Fibroblast of villous mesenchyme (primary cell): ENCODE measurements at regions not wholly inside any gene's neighbourhood (a gene's known extent, or its start where the extent isn't known, plus 50 kb on each side); places are given as distances from the start of the nearest gene placed in this dataset.

Experiments used
- DNase-seq: peaks from one replicate; pipeline ENCODE4 v3.0.0-alpha.2; 2010; ENCODE audit warnings: low read depth
- H3K4me3 ChIP-seq: 2 replicates; pipeline ENCODE4 v1.5.1; 2011; ENCODE audit warnings: low read depth, mild to moderate bottlenecking, low read length
- TF ChIP-seq, protein P1 (sequence below): IDR thresholded peaks from 2 replicates; pipeline ENCODE4 v1.5.1; 2012; ENCODE audit warnings: low read depth, mild to moderate bottlenecking, low read length; ENCODE audit not compliant: insufficient read depth

DNA sequence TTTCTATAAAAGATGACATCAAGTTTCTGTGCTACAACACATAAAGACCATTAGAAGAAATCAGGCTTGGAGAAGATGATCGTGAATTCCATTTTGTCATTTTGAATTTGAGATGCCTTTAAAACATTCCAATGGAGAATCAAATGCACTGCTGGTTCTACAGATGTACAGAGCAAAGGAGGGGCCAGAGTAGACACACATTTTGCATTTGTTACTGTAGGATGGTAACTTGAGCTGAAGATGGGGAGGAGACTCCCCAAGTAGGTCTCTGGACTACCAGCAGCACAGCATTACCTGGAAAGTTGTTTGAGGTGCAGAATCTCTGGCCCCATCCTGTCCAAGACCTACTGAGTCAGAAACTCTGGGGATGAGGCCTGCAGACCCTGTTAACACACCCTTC, 121.6 kb upstream of the RALGAPA2 start:
- no peak for DNase-seq
- TF ChIP-seq, protein P1, sequence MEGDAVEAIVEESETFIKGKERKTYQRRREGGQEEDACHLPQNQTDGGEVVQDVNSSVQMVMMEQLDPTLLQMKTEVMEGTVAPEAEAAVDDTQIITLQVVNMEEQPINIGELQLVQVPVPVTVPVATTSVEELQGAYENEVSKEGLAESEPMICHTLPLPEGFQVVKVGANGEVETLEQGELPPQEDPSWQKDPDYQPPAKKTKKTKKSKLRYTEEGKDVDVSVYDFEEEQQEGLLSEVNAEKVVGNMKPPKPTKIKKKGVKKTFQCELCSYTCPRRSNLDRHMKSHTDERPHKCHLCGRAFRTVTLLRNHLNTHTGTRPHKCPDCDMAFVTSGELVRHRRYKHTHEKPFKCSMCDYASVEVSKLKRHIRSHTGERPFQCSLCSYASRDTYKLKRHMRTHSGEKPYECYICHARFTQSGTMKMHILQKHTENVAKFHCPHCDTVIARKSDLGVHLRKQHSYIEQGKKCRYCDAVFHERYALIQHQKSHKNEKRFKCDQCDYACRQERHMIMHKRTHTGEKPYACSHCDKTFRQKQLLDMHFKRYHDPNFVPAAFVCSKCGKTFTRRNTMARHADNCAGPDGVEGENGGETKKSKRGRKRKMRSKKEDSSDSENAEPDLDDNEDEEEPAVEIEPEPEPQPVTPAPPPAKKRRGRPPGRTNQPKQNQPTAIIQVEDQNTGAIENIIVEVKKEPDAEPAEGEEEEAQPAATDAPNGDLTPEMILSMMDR = no peak
- no peak overlapping the region for H3K4me3 ChIP-seq

DNA sequence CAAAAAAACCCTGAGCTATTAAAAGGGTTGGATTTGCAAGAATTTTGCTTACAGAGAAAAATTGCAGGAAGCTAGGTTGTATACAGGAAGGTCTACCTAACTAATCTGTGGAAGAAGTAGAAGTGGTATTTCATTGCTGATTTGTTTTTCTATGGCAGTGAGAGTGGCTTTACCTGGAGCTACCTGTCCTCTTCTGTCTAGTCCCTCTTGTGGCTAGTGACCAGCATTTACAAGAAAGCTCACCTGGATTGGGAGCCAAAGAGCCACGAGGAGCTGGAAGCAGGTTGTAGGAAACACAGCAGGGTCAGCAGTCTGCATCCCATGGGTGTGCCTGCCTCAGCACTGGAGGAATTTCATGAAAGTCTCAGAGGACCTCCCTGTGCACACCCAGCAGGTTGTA, 120.3 kb upstream of the RALGAPA2 start:
- no peak overlapping the region for H3K4me3 ChIP-seq
- DNase-seq = no peak
- TF ChIP-seq, protein P1 = no peak

DNA sequence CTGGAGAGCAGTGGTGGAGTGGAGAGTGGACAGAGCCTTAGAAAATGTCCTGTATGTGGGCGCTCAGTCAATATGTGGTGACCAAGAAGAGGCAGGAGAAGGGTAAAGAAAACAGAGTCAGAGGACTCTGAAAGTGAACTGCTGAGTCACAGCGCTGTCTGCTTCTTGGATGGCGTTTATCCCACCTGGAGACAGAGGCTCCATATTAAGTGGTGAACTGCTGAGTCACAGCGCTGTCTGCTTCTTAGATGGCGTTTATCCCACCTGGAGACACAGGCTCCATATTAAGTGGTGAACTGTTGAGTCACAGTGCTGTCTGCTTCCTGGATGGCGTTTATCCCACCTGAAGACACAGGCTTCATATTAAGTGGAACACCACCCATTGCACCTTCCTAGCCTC, 119.3 kb upstream of the RALGAPA2 start:
- no peak overlapping the region for H3K4me3 ChIP-seq
- DNase-seq = no peak
- TF ChIP-seq, protein P1 = no peak

DNA sequence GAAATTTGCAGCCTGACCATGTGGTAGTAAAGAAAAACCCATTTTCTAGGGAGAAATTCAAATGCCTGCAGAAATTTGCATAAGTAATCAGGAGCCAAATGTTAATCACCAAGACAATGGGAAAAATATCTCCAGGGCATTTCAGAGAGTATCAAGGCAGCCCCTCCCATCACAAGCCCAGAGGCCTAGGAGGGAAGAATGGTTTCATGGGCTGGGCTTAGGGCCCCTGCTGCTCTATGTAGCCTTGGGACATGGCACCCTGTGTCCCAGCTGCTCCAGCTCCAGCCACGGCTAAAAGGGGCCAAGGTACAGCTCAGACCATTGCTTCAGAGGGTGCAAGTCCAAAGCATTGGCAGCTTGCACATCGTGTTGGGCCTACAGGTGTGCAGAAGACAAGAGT, 117.2 kb upstream of the RALGAPA2 start:
- TF ChIP-seq, protein P1 = no peak
- DNase-seq = no peak
- H3K4me3 ChIP-seq = no peak overlapping the region

DNA sequence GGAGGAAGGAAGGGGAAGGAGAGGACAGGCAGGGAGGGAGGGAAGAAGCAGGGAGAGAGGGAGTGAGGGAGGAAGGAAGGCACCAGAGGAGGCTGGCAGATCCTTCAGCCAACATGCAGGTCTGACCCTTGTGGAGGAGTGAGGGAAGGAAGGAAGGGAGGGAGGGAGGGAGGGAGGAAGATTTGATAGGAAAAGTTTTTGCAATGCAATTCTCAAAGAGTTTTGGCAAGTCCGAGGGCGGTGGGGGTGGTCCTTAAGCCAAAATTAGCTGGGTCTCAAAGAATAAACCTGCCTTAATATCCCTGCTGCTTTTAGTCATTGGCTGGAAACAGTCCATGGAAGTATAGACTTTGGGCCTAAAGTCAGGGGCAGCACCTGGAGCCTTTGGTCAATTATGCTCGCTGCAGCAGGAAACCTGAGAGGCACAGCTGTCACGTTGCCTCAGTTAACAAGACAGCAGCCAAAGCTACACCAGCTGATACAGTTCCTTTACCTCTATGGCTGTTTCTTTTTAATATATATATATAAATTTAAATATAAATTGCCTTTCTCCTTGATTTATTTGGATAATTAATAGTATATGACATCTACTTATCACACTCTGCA, 115.7 kb upstream of the RALGAPA2 start:
- DNase-seq = no peak
- TF ChIP-seq, protein P1 = no peak
- no peak overlapping the region for H3K4me3 ChIP-seq

DNA sequence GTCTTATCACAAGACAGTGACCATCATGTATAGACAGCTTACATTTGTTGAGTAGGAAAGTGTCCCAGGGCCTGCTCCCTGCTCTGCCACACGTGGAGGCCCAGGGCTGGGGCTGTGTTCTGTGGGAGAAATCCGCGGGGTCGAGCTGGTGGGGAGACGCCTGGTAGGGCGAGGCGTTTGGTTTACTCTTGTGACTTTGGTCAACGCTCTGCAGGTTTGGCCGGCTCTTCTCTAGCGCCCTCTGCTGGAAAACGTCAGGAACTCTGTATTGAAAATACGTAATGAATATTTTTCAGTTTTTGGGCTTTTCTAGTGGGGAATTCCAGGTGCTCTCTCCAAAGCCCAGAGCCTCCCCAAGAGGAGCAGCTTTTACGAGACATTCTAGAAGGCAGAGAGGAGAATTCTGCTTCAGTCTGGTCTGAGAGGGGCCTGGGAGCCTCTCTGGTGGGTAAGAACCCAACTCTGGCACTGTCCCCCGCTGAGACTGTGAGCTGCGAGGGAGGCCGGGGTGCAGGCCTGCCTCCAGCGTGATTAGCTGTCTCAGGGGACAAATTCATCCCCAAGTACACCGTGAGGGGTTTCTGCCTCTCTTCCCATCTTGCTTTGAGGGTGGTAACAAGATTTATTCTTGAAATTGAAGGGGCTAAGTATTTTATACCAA, 112.6 kb upstream of the RALGAPA2 start:
- no peak overlapping the region for H3K4me3 ChIP-seq
- DNase-seq = peak; percentile 21
- TF ChIP-seq, protein P1 = peak; percentile 61
